Gastroesophageal sphincter (tissue), 3 donors: ENCODE measurements at regions not wholly inside any gene's neighbourhood (a gene's known extent, or its start where the extent isn't known, plus 50 kb on each side); places are given as distances from the start of the nearest gene placed in this dataset.

Experiments used
- CTCF ChIP-seq, 4 experiments: fragments of 200-600 bp in 2 of 4; fragments of 450-650 bp in 2 of 4; sonication (generic) in 1 of 4; IDR thresholded peaks; one replicate each; pipeline ENCODE4 v1.5.1; 2017 to 2019; ENCODE audit warnings: antibody characterized with exemption in 4 of 4, mild to moderate bottlenecking in 2 of 4, moderate library complexity in 2 of 4
- EP300 ChIP-seq: sonication (generic); formaldehyde crosslinking; IDR thresholded peaks from one replicate; pipeline ENCODE4 v1.6.1; 2017; ENCODE audit warnings: antibody characterized with exemption, mild to moderate bottlenecking
- POLR2A ChIP-seq, 2 donors: fragments of 450-650 bp; IDR thresholded peaks; one replicate each; pipeline ENCODE4 v1.6.1; 2017; ENCODE audit warnings: antibody characterized with exemption in 2 of 2, mild to moderate bottlenecking in 2 of 2, moderate library complexity in 1 of 2
- POLR2AphosphoS5 ChIP-seq: sonication (generic); formaldehyde crosslinking; IDR thresholded peaks from one replicate; pipeline ENCODE4 v1.6.1; 2017; ENCODE audit warnings: antibody characterized with exemption

- no peak for TF ChIP-seq CTCF (IDR thresholded peaks at IDR 0.05)
- no peak for TF ChIP-seq EP300
- TF ChIP-seq POLR2AphosphoS5 = no peak
- no peak for TF ChIP-seq POLR2A (IDR thresholded peaks at IDR 0.05)
These were observed 1902.6 kb upstream of the AGA start for GRCh38 chr4:179344861-179345260.
